ENCODE measurements at regions not wholly inside any gene's neighbourhood (a gene's known extent, or its start where the extent isn't known, plus 50 kb on each side); places are given as distances from the start of the nearest gene placed in this dataset.
"Not testable (repeated sequence)": the region's sequence is repeated elsewhere in the genome, so short reads cannot be mapped to it uniquely, and the experiment has no call there.

GRCh38 chr14:105918496-105919262 lies 392.3 kb downstream of the TMEM121 start:
- Histone ChIP-seq H3K27me3 (ENCODE audit: insufficient read depth, low read depth, severe bottlenecking) (peaks cover 28% of the 10 kb centered on the region), H3K36me3 (no peaks in the 10 kb centered on the region), H3K27ac (no peak overlapping the region), H3K4me3 (ENCODE audit: low read depth, low read length) (no peak overlapping the region), H3K9me3 (ENCODE audit: severe bottlenecking) (peaks cover 5% of the 10 kb centered on the region)
- TF ChIP-seq CTCF (IDR thresholded peaks at IDR 0.05; ENCODE audit: low read depth, low read length), result no peak
- DNase-seq, result no peak

DNA sequence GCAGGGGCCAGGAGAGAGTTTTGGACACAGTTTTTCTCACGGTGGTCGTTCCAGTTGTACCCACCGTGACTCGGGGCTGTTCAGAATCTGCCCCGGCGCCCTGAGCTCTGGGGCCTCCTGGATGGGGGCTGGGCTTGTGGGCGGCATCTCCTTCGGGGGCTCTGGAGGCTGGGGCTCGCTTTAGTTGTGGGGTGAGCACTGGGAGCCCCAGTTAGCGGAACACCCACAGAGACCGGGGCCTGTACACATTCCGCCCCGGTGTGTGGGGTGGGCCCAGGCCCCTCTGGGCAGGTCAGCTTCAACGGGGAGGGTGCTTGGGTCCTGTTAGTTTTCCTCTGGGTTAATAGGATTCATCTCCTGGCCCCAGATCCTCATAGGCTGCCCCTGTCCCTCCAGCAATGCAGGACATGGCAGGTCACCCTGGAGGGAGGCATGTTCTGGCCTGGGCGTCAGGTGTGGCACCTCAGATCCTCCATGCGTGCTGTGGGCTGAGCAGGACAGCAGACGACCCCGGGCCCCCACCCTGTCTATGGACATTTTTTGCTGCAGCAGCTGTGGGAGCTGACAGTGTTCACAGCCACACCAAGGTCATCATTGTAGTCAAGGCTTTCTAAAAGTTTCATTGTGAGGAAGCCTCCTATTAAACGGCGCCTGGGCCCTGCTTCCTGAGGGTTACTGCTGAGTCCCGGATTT lies 393.2 kb downstream of the TMEM121 start:
- peaks cover 5% of the 10 kb centered on the region for H3K9me3 ChIP-seq (ENCODE audit: severe bottlenecking)

GRCh38 chr14:105920151-105920700 lies 393.8 kb downstream of the TMEM121 start:
- H3K27ac ChIP-seq; H3K4me3 ChIP-seq (ENCODE audit: low read depth, low read length); H3K36me3 ChIP-seq; DNase-seq; H3K9me3 ChIP-seq (ENCODE audit: severe bottlenecking): not testable (repeated sequence)
- peaks cover 28% of the 10 kb centered on the region for H3K27me3 ChIP-seq (ENCODE audit: insufficient read depth, low read depth, severe bottlenecking)

More for the DNA sequence above, 393.2 kb downstream of the TMEM121 start:
- TF ChIP-seq CTCF (IDR thresholded peaks at IDR 0.05; ENCODE audit: low read depth, low read length), result no peak
- Histone ChIP-seq H3K4me3 (ENCODE audit: low read depth, low read length) (no peak overlapping the region), H3K27ac (no peak overlapping the region), H3K36me3 (no peaks in the 10 kb centered on the region), H3K27me3 (ENCODE audit: insufficient read depth, low read depth, severe bottlenecking) (peaks cover 27% of the 10 kb centered on the region)
- DNase-seq, result no peak

DNA sequence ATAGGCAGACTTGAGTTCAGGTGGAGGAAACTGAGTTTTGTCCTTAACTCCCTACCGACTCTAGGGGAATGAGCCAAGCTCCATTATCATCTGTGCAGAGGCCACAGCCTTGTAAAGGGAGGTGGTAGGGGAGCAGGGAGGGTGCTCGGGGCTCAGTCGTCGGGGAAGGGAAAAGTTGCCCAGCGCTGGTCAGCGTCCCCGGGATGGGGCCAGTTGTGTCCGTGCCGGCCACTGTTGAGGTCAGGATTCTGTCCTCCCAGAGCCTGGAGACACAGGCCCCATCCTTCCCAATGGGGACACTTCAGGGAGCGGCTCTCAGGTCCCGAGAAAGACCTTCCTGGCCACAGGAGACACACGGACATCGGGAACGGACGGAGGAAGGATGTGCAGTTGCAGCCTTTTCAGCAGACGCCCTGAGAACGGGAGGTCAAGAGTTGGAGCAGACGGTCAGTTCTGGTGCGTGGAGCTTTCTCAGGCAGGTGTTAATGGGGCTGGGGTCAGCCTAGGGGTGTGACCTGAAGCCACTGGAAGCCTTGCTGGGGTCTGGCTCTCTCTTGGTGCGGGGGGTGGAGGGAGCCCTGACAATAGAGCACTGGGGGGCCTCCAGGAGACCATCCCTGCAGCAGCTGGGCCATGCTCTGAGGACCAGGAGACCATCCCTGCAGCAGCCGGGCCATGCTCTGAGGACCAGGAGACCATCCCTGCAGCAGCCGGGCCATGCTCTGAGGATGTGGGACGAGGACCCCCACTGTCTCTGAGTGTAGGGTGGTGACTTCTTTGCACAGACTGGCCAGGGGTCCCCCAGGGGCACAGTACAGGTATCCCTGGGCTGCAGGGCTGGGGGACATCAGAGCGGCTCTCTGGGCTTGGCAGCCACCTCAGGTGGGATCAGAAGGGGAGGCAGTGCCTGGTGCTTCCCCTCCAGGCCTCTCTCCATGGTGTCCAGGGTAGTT lies 394.7 kb downstream of the TMEM121 start:
- H3K27ac ChIP-seq; DNase-seq; H3K36me3 ChIP-seq; H3K9me3 ChIP-seq (ENCODE audit: severe bottlenecking); H3K4me3 ChIP-seq (ENCODE audit: low read depth, low read length): not testable (repeated sequence)
- peaks cover 28% of the 10 kb centered on the region for H3K27me3 ChIP-seq (ENCODE audit: insufficient read depth, low read depth, severe bottlenecking)

- H3K27me3 ChIP-seq (ENCODE audit: insufficient read depth, low read depth, severe bottlenecking), result peaks cover 26% of the 10 kb centered on the region
- H3K36me3 ChIP-seq; H3K9me3 ChIP-seq (ENCODE audit: severe bottlenecking); H3K4me3 ChIP-seq (ENCODE audit: low read depth, low read length); DNase-seq; H3K27ac ChIP-seq: not testable (repeated sequence)
These were observed 395.4 kb downstream of the TMEM121 start for GRCh38 chr14:105921781-105922180.

GRCh38 chr14:105923520-105924191 lies 397.3 kb downstream of the TMEM121 start:
- H3K27me3 ChIP-seq (ENCODE audit: insufficient read depth, low read depth, severe bottlenecking), result peaks cover 20% of the 10 kb centered on the region
- not testable (repeated sequence) for H3K4me3 ChIP-seq (ENCODE audit: low read depth, low read length); H3K27ac ChIP-seq; DNase-seq; H3K36me3 ChIP-seq; H3K9me3 ChIP-seq (ENCODE audit: severe bottlenecking)

- peaks cover 22% of the 10 kb centered on the region for H3K27me3 ChIP-seq (ENCODE audit: insufficient read depth, low read depth, severe bottlenecking)
- no peaks in the 10 kb centered on the region for H3K36me3 ChIP-seq
- no peak for TF ChIP-seq CTCF (IDR thresholded peaks at IDR 0.05; ENCODE audit: low read depth, low read length)
- no peak for DNase-seq
- H3K27ac ChIP-seq, result no peak overlapping the region
- no peaks in the 10 kb centered on the region for H3K9me3 ChIP-seq (ENCODE audit: severe bottlenecking)
- H3K4me3 ChIP-seq (ENCODE audit: low read depth, low read length), result no peak overlapping the region
These were observed 398.7 kb downstream of the TMEM121 start for GRCh38 chr14:105924951-105925591.
